Loucy (cell line): ENCODE measurements at regions not wholly inside any gene's neighbourhood (a gene's known extent, or its start where the extent isn't known, plus 50 kb on each side); places are given as distances from the start of the nearest gene placed in this dataset.

Experiments
- H2AFZ ChIP-seq: fragments of 200-600 bp; sonication (generic); 2 replicates; pipeline ENCODE4 v1.6.0; 2016; ENCODE audit warnings: antibody characterized with exemption, mild to moderate bottlenecking, low read length, moderate library complexity
- H3F3A ChIP-seq: fragments of 200-600 bp; 2 replicates; pipeline ENCODE4 v1.6.0; 2016; ENCODE audit warnings: antibody characterized with exemption, low read depth, mild to moderate bottlenecking
- H3K27me3 ChIP-seq: fragments of 200-600 bp; sonication (generic); 2 replicates; pipeline ENCODE4 v1.6.1; 2014; ENCODE audit warnings: low read length, mild to moderate bottlenecking; ENCODE audit not compliant: insufficient read depth, poor library complexity, severe bottlenecking
- H3K36me3 ChIP-seq: fragments of 200-600 bp; sonication (generic); 2 replicates; pipeline ENCODE4 v1.6.1; 2016; ENCODE audit warnings: low read length; ENCODE audit not compliant: insufficient read depth
- H3K4me1 ChIP-seq: fragments of 200-600 bp; sonication (generic); 2 replicates; pipeline ENCODE4 v1.5.1; 2014; ENCODE audit warnings: low read length, mild to moderate bottlenecking; ENCODE audit not compliant: insufficient read depth, poor library complexity, severe bottlenecking
- H3K4me2 ChIP-seq: fragments of 200-600 bp; sonication (generic); 2 replicates; pipeline ENCODE4 v1.6.0; 2014; ENCODE audit warnings: antibody characterized with exemption, low read length, low read depth, mild to moderate bottlenecking; ENCODE audit not compliant: poor library complexity, severe bottlenecking
- H3K4me3 ChIP-seq: fragments of 200-600 bp; sonication (generic); 2 replicates; pipeline ENCODE4 v1.5.1; 2014; ENCODE audit warnings: low read length, mild to moderate bottlenecking, mixed read lengths; ENCODE audit not compliant: poor library complexity, severe bottlenecking
- H3K79me2 ChIP-seq: fragments of 200-600 bp; sonication (generic); 2 replicates; pipeline ENCODE4 v1.6.1; 2014; ENCODE audit warnings: low read length; ENCODE audit not compliant: insufficient read depth
- H3K9ac ChIP-seq: fragments of 200-600 bp; sonication (generic); 2 replicates; pipeline ENCODE4 v1.6.0; 2014; ENCODE audit warnings: mild to moderate bottlenecking, low read depth, low read length, moderate library complexity; ENCODE audit not compliant: poor library complexity, severe bottlenecking
- H3K9me2 ChIP-seq: fragments of 200-600 bp; sonication (generic); replicated peaks from 2 replicates; pipeline ENCODE4 v1.6.1; 2016; ENCODE audit warnings: low read depth, low read length, mixed read lengths
- H3K9me3 ChIP-seq: fragments of 200-600 bp; sonication (generic); 2 replicates; pipeline ENCODE4 v1.6.1; 2014; ENCODE audit warnings: mild to moderate bottlenecking, antibody characterized with exemption, low read length, low read depth; ENCODE audit not compliant: insufficient read depth
- H4K20me1 ChIP-seq: fragments of 200-600 bp; sonication (generic); 2 replicates; pipeline ENCODE4 v1.6.0; 2014; ENCODE audit warnings: antibody characterized with exemption, low read length, mild to moderate bottlenecking; ENCODE audit not compliant: insufficient read depth, poor library complexity, severe bottlenecking
- CTCF ChIP-seq: fragments of 200-600 bp; sonication (generic); conservative IDR thresholded peaks from 2 replicates; pipeline ENCODE4 v1.5.1; 2014; ENCODE audit warnings: mild to moderate bottlenecking, antibody characterized with exemption, low read length
- EZH2phosphoT487 ChIP-seq: fragments of 200-600 bp; IDR thresholded peaks from 2 replicates; pipeline ENCODE4 v1.6.1; 2018; ENCODE audit warnings: antibody characterized with exemption, mild to moderate bottlenecking, moderate library complexity, borderline replicate concordance

- Histone ChIP-seq H3K9ac (no peak overlapping the region), H3K4me3 (no peak overlapping the region), H3K9me3 (no peaks in the 10 kb centered on the region), H3K4me2 (no peak overlapping the region), H3K79me2 (no peaks in the 10 kb centered on the region), H2AFZ (no peak overlapping the region), H3K4me1 (no peaks in the 10 kb centered on the region), H3K27me3 (no peaks in the 10 kb centered on the region), H3K36me3 (no peaks in the 10 kb centered on the region), H4K20me1 (no peaks in the 10 kb centered on the region), H3K9me2 (no peaks in the 10 kb centered on the region), H3F3A (no peaks in the 10 kb centered on the region)
- TF ChIP-seq EZH2phosphoT487 (no peak), CTCF (no peak)
Measured at GRCh38 chr2:103010306-103010705, 248.5 kb downstream of the TMEM182 start.

GRCh38 chr2:103010751-103011150 is 248.9 kb downstream of the TMEM182 start:
- TF ChIP-seq EZH2phosphoT487, result no peak
- no peak for TF ChIP-seq CTCF
- H3K9ac ChIP-seq, result no peak overlapping the region
- H3K4me3 ChIP-seq, result no peak overlapping the region
- no peaks in the 10 kb centered on the region for H3K27me3 ChIP-seq
- no peak overlapping the region for H3K4me2 ChIP-seq
- no peaks in the 10 kb centered on the region for H3K79me2 ChIP-seq
- no peaks in the 10 kb centered on the region for H3K36me3 ChIP-seq
- H3F3A ChIP-seq, result no peaks in the 10 kb centered on the region
- H3K9me2 ChIP-seq, result no peaks in the 10 kb centered on the region
- H3K9me3 ChIP-seq, result no peaks in the 10 kb centered on the region
- H2AFZ ChIP-seq, result no peak overlapping the region
- no peaks in the 10 kb centered on the region for H4K20me1 ChIP-seq
- no peaks in the 10 kb centered on the region for H3K4me1 ChIP-seq

GRCh38 chr2:103012590-103012989 is 250.8 kb downstream of the TMEM182 start:
- H3F3A ChIP-seq, result no peaks in the 10 kb centered on the region
- no peaks in the 10 kb centered on the region for H3K36me3 ChIP-seq
- H3K79me2 ChIP-seq, result no peaks in the 10 kb centered on the region
- no peak overlapping the region for H3K4me2 ChIP-seq
- H3K9me3 ChIP-seq, result no peaks in the 10 kb centered on the region
- no peak overlapping the region for H2AFZ ChIP-seq
- H3K9me2 ChIP-seq, result no peaks in the 10 kb centered on the region
- H3K9ac ChIP-seq, result no peak overlapping the region
- no peaks in the 10 kb centered on the region for H3K27me3 ChIP-seq
- no peaks in the 10 kb centered on the region for H4K20me1 ChIP-seq
- no peak for TF ChIP-seq CTCF
- H3K4me3 ChIP-seq, result no peak overlapping the region
- no peaks in the 10 kb centered on the region for H3K4me1 ChIP-seq
